NAMALWA (cell line): ENCODE measurements at regions not wholly inside any gene's neighbourhood (a gene's known extent, or its start where the extent isn't known, plus 50 kb on each side); places are given as distances from the start of the nearest gene placed in this dataset.
"Not testable (repeated sequence)": the region's sequence is repeated elsewhere in the genome, so short reads cannot be mapped to it uniquely, and the experiment has no call there.

ENCODE experiments used
- DNase-seq: peaks from one replicate; pipeline ENCODE4 v3.0.0-alpha.2; 2015; ENCODE audit warnings: low spot score

- no peak for DNase-seq
Observed at GRCh38 chr11:29484548-29484947, 532.3 kb downstream of the KCNA4 start.

- no peak for DNase-seq
Observed at GRCh38 chr11:29483831-29484230, 533.0 kb downstream of the KCNA4 start.

DNA sequence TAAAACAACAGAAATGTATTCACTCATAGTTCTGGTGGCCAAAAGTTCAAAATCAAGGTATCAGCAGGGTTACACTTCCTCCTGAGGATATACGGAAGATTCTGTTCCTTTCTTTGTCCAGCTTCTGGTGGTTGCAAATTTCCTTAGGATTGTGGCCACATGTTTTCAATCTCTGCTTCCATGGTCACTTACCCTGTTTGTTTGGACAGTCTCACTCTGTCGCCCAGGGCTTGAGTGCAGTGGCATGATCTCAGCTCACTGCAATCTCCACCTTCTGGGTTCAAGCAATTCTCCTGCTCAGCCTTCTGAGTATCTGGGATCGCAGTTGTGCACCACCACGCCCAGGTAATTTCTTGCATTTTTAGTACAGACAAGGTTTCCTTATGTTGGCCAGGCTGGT, 534.3 kb downstream of the KCNA4 start:
- DNase-seq, result no peak

DNA sequence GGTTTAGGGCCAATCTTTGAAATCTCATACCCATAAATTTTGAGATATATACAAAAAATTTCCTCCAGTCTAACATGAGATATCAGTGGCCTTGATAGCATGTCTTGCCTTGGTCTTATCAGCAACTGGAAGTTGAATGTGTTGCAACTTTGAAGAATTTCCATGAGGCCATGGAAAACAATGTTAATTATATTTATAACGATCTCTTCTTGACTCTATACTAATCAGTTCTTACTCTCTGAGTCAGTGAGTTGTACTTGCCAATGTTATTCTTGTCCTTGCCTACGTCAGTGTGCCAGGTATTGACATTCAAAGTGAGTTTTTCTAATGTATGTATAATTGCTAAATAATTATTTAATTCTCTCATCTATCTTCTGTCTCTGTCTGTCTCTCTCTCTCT, 535.1 kb downstream of the KCNA4 start:
- DNase-seq, result no peak

DNA sequence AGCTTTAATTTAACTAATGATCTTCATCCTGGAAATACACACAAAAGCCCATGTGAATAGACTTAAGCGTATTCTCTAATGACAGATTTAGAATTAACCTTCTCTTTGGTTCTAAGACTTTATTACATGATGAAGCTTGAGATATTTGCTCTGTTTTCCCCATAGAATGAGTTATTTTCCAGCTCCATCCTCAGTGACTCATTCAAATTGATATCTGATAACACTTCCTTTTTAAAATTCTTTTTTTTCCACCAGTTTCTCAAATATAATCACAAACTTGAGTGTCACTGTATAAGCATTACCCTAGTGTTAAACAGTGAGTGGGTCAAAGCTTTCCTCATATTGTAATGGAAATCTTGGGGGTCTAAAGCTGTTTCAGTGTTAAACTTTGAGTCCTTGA, 535.8 kb downstream of the KCNA4 start:
- DNase-seq, result no peak

DNA sequence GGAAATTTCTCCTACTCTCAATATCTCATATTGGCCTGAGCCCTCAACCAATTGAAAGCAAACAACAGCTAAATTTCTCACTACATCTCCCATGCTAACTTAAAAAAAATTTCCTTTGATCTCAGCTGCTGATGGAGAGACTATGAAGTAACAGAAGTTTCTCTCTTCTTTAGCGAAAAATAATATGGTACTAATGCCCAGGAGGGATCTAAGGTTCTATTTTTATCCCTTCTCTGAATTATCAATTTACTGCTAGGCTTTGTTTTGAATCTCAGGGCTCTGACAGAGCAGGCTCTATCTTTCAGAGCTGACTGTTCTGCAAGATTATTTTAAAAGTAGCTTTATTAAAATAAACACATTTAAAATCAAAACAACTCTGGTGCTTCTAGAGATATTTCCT, 558.6 kb downstream of the KCNA4 start:
- DNase-seq, result no peak

DNA sequence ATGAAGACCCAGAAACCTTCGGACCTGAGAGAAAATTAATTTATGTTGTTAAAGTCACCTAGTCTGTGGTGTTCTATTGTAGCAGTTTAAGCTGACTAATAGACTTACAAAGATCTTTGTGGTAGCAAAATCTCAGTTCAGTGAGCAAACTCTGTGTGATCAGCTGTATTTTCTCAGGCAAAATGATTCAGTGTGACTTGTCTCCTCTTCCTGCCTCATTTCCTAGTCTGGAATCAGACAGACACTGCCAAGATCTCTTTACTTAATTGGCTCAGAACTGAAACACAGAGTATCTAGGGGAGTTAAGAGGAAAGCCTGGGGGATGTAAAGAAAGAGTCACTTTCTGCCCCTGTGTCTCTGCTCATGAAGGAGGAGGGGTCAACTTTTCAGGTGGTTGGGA, 564.7 kb downstream of the KCNA4 start:
- DNase-seq, result no peak

DNA sequence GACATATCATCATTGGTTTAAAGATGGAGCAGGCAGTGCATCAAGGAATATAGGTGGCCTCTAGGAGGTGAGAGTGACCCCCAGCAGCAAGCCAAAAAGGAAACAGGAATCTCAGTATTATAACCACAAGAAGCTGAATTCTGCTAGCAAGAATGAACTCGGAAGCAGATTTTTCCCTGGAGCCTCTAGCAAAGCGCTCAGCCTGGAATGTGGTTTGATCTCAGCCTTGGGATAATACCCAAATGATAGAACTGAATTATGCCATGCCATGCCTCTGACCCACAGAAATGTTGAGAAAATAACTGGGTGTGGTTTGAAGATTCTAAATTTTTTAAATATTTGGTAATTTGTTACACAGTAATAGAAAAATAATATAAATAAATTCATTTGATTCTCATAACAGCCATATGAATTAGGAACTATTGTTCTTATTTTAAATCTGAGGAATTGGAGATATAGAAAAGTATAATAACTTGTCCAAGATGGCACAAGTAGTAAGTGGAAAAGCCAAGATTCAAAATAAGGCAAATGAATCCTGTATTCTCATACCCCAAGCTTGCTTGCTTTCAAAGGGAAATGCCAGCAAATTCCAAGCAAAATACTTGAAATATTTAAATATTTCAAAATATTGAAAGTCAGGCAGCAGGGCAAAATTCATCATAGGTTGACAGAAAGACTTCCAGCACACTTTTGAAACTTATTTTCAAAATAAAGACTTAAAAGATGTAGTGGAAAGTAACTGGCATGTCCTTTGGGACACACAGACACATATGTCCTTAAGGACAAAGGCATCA, 567.4 kb downstream of the KCNA4 start:
- DNase-seq, result no peak

DNA sequence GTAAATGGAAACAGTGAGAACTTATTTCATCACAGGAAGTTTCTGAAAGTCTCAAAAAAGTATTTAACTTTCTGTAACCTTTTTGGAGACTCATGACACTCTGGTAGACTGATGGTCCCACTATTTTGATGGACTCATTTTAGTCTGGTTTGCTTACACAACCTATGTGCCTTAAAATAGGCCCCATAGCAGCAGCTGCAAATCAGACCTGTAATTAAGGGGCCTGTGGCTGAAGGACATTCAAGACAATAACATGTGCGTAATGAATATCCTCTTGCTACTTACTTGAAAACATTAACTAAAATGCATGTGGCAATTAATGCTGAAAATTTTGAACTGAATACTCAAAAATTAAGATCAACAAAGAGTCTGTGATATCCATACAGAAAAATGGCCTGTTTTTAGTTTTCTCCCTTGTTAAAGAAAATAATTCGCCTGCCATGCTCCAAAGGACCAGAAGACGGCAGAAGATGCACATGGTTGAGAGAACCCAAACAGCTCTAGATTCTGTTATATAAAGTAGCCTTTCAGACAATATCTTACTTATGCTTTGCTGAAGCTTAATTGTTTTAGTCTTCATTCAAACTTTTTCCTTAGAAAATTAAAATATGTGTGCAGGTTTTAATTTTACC, 568.5 kb downstream of the KCNA4 start:
- DNase-seq, result peak; percentile 33

DNA sequence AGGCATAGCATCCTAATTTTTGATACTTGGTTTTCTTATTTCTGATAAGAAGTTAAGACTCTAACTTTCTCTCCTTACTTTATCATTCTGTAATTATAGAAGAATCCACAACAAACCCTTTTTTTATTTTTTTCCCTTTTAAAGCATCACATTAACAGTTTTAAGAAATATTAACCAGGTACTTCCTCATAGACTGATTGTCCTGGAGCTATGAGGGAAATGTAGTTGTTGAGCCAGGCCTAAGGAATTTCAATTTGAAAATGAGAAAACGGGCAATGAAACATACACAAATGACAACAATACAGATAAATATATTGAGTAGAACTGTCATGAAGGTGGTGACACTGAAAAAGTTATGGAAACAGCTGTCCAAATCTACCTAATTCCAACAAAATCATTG, 569.0 kb downstream of the KCNA4 start:
- DNase-seq, result no peak

DNA sequence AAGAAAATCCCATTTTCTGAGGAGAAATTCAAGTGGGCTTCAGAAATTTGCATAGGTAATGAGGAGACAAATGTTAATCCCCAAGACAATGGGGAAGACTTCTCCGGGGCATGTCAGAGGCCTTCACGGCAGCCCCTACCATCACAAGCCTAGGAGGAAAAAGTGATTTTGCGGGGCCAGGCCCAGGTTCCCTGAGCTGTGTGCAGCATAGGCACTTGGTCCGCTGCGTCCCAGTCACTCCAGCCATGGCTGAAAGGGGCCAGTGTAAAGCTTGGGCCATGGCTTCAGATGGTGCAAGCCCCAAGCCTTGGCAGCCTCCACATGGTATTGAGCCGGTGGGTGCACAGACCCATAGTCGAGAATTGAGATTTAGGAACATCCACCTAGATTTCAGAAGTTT, 570.7 kb downstream of the KCNA4 start:
- DNase-seq, result no peak

DNA sequence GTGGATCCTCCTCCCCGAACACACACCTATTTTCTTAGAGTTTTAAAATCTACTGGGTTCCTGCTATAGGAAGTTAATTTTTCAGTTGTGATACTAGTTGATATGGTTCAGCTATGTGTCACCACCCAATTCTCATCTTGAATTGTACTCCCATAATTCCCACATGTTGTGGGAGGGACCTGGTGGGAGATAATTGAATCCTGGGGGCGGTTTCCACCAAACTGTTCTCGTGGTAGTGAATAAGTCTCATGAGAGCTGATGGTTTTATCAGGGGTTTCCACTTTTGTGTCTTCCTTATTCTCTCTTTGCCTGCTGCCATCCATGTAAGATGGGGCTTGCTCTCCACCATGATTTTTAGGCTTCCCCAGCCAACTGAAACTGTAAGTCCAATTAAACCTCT, 571.6 kb downstream of the KCNA4 start:
- DNase-seq, result not testable (repeated sequence)

GRCh38 chr11:29438815-29439214, 578.0 kb downstream of the KCNA4 start:
- no peak for DNase-seq

- no peak for DNase-seq
Observed at GRCh38 chr11:29435421-29435820, 581.4 kb downstream of the KCNA4 start.

DNA sequence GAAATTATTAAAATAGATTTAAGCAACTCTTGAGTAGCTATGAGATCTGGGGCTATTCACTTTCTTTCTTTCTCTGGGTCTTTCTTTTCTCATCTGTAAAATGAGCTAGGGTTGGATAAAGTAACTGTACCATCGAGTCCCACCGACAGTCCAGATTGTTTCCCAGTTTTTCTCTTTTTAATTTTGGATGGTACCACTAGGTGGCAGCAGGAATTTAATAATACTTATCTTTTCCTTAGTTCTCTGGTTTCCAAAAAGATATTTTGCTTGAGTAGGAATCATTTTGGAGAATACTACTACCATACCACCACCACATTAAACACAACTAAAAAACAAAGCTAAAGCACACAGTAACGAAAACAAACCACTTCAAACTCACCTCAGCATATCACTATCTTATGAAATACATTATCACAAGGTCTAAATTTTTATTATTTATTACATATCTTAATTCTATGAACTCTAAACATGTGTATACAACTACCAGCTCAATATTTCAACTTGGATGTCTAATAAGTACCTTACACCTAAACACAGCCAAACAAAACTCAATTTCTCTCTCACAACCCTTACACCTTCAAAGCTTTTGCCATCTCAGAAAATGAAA, 584.0 kb downstream of the KCNA4 start:
- peak; percentile 34 for DNase-seq

DNA sequence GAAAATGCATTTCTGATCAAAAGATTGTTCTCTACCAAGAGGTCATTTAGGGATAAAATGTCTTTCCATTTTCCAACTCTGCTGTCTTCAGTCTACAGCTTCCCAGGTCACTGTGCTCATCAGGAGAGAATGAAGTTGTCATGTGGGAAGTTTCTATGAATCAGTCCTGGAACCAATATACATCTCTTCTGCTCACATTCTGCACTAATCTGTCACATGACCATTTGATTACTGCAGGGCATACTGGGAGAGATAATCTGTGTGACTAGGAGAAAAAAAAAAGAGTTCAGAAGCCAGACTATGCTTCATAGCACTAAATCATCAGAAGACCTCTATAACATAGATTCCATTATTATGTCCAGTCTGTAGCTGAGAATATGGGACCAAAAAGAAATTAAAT, 611.5 kb downstream of the KCNA4 start:
- DNase-seq, result no peak

- no peak for DNase-seq
Observed at GRCh38 chr11:29395555-29396072, 621.2 kb downstream of the KCNA4 start.

- DNase-seq, result no peak
Observed at GRCh38 chr11:29389793-29390192, 627.0 kb downstream of the KCNA4 start.

DNA sequence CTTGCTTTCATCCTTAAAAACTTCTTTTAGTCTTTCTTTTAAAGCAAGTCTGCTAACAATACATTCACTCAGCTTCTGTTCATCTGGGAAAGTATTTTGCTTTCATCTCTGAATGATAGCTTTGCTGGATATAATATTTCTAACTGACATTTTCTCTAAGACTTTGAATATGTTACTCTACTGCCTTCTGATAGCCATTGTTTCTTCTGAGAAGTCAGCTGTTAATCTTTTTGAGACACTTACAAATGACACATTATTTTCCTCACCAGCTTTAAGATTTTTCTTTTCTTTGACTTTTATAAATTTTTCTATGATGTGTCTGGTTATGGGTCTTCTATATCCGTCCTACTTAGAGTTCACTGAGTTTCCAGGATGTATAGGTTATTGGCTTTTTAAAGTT, 643.1 kb downstream of the KCNA4 start:
- DNase-seq, result no peak

- no peak for DNase-seq
Observed at GRCh38 chr11:29368126-29368525, 648.7 kb downstream of the KCNA4 start.

- DNase-seq, result no peak
Observed at GRCh38 chr11:29364006-29364405, 652.8 kb downstream of the KCNA4 start.

- no peak for DNase-seq
Observed at GRCh38 chr11:29361369-29361768, 655.5 kb downstream of the KCNA4 start.

GRCh38 chr11:29353833-29354232, 663.0 kb downstream of the KCNA4 start:
- DNase-seq, result no peak
